ENCODE measurements at regions not wholly inside any gene's neighbourhood (a gene's known extent, or its start where the extent isn't known, plus 50 kb on each side); places are given as distances from the start of the nearest gene placed in this dataset.

GRCh38 chr20:22063753-22064152 lies 358.3 kb downstream of the PAX1 start:
- TF ChIP-seq, protein P1, sequence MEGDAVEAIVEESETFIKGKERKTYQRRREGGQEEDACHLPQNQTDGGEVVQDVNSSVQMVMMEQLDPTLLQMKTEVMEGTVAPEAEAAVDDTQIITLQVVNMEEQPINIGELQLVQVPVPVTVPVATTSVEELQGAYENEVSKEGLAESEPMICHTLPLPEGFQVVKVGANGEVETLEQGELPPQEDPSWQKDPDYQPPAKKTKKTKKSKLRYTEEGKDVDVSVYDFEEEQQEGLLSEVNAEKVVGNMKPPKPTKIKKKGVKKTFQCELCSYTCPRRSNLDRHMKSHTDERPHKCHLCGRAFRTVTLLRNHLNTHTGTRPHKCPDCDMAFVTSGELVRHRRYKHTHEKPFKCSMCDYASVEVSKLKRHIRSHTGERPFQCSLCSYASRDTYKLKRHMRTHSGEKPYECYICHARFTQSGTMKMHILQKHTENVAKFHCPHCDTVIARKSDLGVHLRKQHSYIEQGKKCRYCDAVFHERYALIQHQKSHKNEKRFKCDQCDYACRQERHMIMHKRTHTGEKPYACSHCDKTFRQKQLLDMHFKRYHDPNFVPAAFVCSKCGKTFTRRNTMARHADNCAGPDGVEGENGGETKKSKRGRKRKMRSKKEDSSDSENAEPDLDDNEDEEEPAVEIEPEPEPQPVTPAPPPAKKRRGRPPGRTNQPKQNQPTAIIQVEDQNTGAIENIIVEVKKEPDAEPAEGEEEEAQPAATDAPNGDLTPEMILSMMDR (IDR thresholded peaks at IDR 0.05; ENCODE audit: low read depth, low read length): no peak
- TF ChIP-seq MYC (IDR thresholded peaks at IDR 0.05; ENCODE audit: low read depth, low read length) (no peak), POLR2A (IDR thresholded peaks at IDR 0.05; ENCODE audit: extremely low read depth, insufficient read length) (no peak)

Measured in NB4 (cell line).